Tibial nerve (tissue), 4 donors: ENCODE measurements at regions not wholly inside any gene's neighbourhood (a gene's known extent, or its start where the extent isn't known, plus 50 kb on each side); places are given as distances from the start of the nearest gene placed in this dataset.

Experiments
- DNase-seq, 2 donors: peaks; one replicate each; pipeline ENCODE4 v3.0.0-alpha.2; 2019; ENCODE audit warnings: low spot score in 2 of 2
- H3K27ac ChIP-seq, 4 donors: fragments of 200-600 bp; sonication (generic) in 3 of 4; one replicate each; pipeline ENCODE4 v1.5.1; 2017 to 2019; ENCODE audit warnings: mild to moderate bottlenecking in 1 of 4
- H3K27me3 ChIP-seq, 2 donors: fragments of 200-600 bp; sonication (generic) in 1 of 2; one replicate each; pipeline versions ENCODE4 v1.5.1 to v1.6.0; 2017 to 2019
- H3K36me3 ChIP-seq, 3 donors: fragments of 200-600 bp; sonication (generic); one replicate each; pipeline ENCODE4 v1.5.1; 2018 to 2019
- H3K4me1 ChIP-seq, 4 donors: fragments of 200-600 bp; sonication (generic) in 3 of 4; one replicate each; pipeline ENCODE4 v1.5.1; 2017 to 2019
- H3K4me3 ChIP-seq, 4 donors: fragments of 200-600 bp; sonication (generic) in 3 of 4; one replicate each; pipeline ENCODE4 v1.5.1; 2017 to 2019; ENCODE audit warnings: mild to moderate bottlenecking in 1 of 4, moderate library complexity in 1 of 4
- H3K9me3 ChIP-seq, 4 donors: fragments of 200-600 bp; sonication (generic) in 3 of 4; one replicate each; pipeline ENCODE4 v1.5.1; 2017 to 2019
- EP300 ChIP-seq, 2 donors: sonication (generic); formaldehyde crosslinking; IDR thresholded peaks; one replicate each; pipeline ENCODE4 v1.6.1; 2017; ENCODE audit warnings: antibody characterized with exemption in 2 of 2, mild to moderate bottlenecking in 1 of 2
- POLR2A ChIP-seq, 2 donors: fragments of 450-650 bp; IDR thresholded peaks; one replicate each; pipeline ENCODE4 v1.6.1; 2017; ENCODE audit warnings: antibody characterized with exemption in 2 of 2, mild to moderate bottlenecking in 2 of 2, moderate library complexity in 2 of 2
- WGBS, 2 donors: methylation state at CpG; one replicate each; pipeline ENCODE4 v1.1.5; 2018; 5-methylcytosine and 5-hydroxymethylcytosine counted together
- TF ChIP-seq, protein P1 (sequence below), 5 experiments: fragments of 200-600 bp in 3 of 5; fragments of 450-650 bp in 2 of 5; sonication (generic) in 3 of 5; IDR thresholded peaks; one replicate each; pipeline ENCODE4 v1.5.1; 2016 to 2019; ENCODE audit warnings: antibody characterized with exemption in 5 of 5, mild to moderate bottlenecking in 3 of 5, moderate library complexity in 2 of 5

- Histone ChIP-seq H3K9me3 (no peaks in the 10 kb centered on the region), H3K27me3 (no peaks in the 10 kb centered on the region), H3K36me3 (no peaks in the 10 kb centered on the region), H3K27ac (peak overlapping the region; percentile 1 to 88 (median 77)), H3K4me3 (no peak overlapping the region), H3K4me1 (peaks cover 5 to 40% (median 17%) of the 10 kb centered on the region in 4 donors)
- WGBS, 2 donors: 8 to 10% methylated on average over 6 of the region's 6 CpGs
- peak; percentile 58 to 82 for DNase-seq
- TF ChIP-seq POLR2A (IDR thresholded peaks at IDR 0.05) (no peak), EP300 (IDR thresholded peaks at IDR 0.05) (peak in 1 of 2 donors; percentile 69)
Measured at GRCh38 chr1:234544087-234544579, 65.2 kb upstream of the TARBP1 start.

DNA sequence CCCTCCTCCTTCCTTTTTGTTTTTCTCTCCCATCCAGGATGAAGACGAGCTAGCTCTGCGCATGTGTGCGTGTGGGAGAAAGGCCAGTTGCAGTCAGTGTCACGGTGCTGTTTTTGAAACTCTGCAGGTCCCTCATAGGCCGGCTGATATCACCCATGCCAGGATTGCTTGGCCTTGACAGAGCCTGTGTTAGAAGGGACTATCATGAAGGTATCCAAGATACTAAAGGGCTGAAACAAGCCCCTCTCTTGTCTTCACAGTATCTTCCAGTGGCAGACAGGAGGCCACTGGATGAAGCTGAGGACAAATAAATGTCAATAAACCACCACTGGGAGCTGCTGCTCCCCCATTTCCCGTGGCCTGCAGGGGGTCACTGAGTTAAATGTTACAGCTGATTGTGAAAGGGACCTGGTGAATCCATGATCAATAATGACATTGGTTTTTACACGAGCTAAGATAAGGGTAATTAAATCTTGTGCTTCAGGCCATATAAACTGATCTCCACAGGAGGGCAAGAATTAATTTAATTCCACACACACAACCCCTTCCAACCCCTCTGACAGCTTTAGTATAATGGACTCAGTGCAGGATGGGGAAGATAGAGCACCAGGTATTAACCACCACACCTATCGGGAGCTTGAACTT lies 64.6 kb upstream of the TARBP1 start:
- DNase-seq: no peak
- Histone ChIP-seq H3K27ac (peak overlapping the region; percentile 15 to 88 (median 77)), H3K27me3 (no peaks in the 10 kb centered on the region), H3K4me1 (peaks cover 5 to 46% (median 19%) of the 10 kb centered on the region in 4 donors), H3K36me3 (no peaks in the 10 kb centered on the region), H3K9me3 (no peaks in the 10 kb centered on the region), H3K4me3 (no peak overlapping the region)
- TF ChIP-seq, protein P1, sequence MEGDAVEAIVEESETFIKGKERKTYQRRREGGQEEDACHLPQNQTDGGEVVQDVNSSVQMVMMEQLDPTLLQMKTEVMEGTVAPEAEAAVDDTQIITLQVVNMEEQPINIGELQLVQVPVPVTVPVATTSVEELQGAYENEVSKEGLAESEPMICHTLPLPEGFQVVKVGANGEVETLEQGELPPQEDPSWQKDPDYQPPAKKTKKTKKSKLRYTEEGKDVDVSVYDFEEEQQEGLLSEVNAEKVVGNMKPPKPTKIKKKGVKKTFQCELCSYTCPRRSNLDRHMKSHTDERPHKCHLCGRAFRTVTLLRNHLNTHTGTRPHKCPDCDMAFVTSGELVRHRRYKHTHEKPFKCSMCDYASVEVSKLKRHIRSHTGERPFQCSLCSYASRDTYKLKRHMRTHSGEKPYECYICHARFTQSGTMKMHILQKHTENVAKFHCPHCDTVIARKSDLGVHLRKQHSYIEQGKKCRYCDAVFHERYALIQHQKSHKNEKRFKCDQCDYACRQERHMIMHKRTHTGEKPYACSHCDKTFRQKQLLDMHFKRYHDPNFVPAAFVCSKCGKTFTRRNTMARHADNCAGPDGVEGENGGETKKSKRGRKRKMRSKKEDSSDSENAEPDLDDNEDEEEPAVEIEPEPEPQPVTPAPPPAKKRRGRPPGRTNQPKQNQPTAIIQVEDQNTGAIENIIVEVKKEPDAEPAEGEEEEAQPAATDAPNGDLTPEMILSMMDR (IDR thresholded peaks at IDR 0.05): peak in 1 of 5 experiments; percentile 9
- no peak for TF ChIP-seq EP300 (IDR thresholded peaks at IDR 0.05)
- WGBS, 2 donors: 67 to 68% methylated on average over 8 of the region's 8 CpGs

- no peaks in the 10 kb centered on the region for H3K9me3 ChIP-seq
- no peak overlapping the region for H3K4me3 ChIP-seq
- H3K27me3 ChIP-seq: no peaks in the 10 kb centered on the region
- no peak for TF ChIP-seq POLR2A (IDR thresholded peaks at IDR 0.05)
- TF ChIP-seq, protein P1 (IDR thresholded peaks at IDR 0.05): no peak
- no peak for TF ChIP-seq EP300 (IDR thresholded peaks at IDR 0.05)
- WGBS, 2 donors: 91 to 98% methylated on average over 13 of the region's 13 CpGs
- H3K36me3 ChIP-seq: no peaks in the 10 kb centered on the region
- H3K4me1 ChIP-seq: peaks cover 5 to 58% (median 28%) of the 10 kb centered on the region in 4 donors
- H3K27ac ChIP-seq: peak overlapping the region in 1 of 4 donors; percentile 88
- no peak for DNase-seq
Measured at GRCh38 chr1:234542211-234542850, 63.4 kb upstream of the TARBP1 start.

- Histone ChIP-seq H3K27ac (no peak overlapping the region), H3K4me1 (peaks cover 10 to 67% (median 37%) of the 10 kb centered on the region in 4 donors), H3K36me3 (no peaks in the 10 kb centered on the region), H3K9me3 (no peaks in the 10 kb centered on the region), H3K4me3 (no peak overlapping the region), H3K27me3 (no peaks in the 10 kb centered on the region)
- TF ChIP-seq, protein P1 (IDR thresholded peaks at IDR 0.05): no peak
- TF ChIP-seq EP300 (IDR thresholded peaks at IDR 0.05) (no peak), POLR2A (IDR thresholded peaks at IDR 0.05) (no peak)
- WGBS, 2 donors: 89 to 96% methylated on average over 5 of the region's 5 CpGs
- DNase-seq: no peak
Measured at GRCh38 chr1:234541286-234541975, 62.5 kb upstream of the TARBP1 start.

DNA sequence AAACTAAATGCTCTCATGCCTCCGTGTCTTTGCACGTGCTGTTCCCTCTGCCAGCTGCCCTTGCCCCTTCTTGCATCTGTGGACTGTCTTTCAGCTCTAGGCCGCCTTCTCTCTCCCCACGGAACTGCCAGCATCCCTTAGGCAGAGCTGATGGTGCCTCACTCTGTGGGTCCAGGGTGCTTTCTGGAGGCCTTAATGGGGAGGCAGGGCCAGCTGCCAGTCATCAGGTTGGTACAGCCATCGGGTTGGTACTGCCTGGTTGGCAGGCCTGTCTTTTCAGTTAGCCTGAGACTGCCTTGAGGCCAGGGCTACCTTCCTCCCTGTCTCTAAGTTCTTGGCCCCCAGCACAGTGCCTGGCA lies 61.4 kb upstream of the TARBP1 start:
- Histone ChIP-seq H3K36me3 (no peaks in the 10 kb centered on the region), H3K27ac (peak overlapping the region in 2 of 4 donors; percentile 20 to 98), H3K9me3 (no peaks in the 10 kb centered on the region), H3K27me3 (no peaks in the 10 kb centered on the region), H3K4me3 (no peak overlapping the region), H3K4me1 (peaks cover 10 to 71% (median 46%) of the 10 kb centered on the region in 4 donors)
- WGBS, 2 donors: 97 to 100% methylated on average over 5 of the region's 5 CpGs
- no peak for TF ChIP-seq EP300 (IDR thresholded peaks at IDR 0.05)
- TF ChIP-seq POLR2A (IDR thresholded peaks at IDR 0.05): no peak
- TF ChIP-seq, protein P1 (IDR thresholded peaks at IDR 0.05): no peak
- DNase-seq: no peak
